ENCODE measurements at regions not wholly inside any gene's neighbourhood (a gene's known extent, or its start where the extent isn't known, plus 50 kb on each side); places are given as distances from the start of the nearest gene placed in this dataset.

DNA sequence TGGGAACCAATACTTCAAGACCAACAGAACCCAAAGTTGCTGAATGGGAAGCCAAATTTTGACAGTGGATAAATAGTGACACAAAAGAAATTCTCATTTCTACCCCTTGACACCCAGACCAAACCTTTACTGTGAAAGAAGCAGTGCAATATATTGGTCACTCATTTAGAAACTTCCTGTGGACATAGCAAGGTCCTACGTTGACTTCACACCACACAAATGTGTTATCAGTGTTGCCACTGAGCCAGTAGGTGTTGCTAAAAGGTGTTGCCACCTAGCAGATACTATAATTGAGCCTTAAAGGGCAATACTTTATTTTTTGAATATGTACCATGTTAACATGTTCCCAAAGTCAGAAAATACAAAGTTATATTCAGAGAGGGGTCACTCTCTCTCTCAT is 1008.9 kb upstream of the CDH2 start:
- TF ChIP-seq, protein P1, sequence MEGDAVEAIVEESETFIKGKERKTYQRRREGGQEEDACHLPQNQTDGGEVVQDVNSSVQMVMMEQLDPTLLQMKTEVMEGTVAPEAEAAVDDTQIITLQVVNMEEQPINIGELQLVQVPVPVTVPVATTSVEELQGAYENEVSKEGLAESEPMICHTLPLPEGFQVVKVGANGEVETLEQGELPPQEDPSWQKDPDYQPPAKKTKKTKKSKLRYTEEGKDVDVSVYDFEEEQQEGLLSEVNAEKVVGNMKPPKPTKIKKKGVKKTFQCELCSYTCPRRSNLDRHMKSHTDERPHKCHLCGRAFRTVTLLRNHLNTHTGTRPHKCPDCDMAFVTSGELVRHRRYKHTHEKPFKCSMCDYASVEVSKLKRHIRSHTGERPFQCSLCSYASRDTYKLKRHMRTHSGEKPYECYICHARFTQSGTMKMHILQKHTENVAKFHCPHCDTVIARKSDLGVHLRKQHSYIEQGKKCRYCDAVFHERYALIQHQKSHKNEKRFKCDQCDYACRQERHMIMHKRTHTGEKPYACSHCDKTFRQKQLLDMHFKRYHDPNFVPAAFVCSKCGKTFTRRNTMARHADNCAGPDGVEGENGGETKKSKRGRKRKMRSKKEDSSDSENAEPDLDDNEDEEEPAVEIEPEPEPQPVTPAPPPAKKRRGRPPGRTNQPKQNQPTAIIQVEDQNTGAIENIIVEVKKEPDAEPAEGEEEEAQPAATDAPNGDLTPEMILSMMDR (IDR thresholded peaks at IDR 0.05; ENCODE audit: poor library complexity), result no peak
- TF ChIP-seq EZH2 (IDR thresholded peaks at IDR 0.05; ENCODE audit: borderline replicate concordance), result no peak

Data from hepatocyte (in vitro differentiated cells).